Tibial artery (tissue), 4 donors: ENCODE measurements at regions not wholly inside any gene's neighbourhood (a gene's known extent, or its start where the extent isn't known, plus 50 kb on each side); places are given as distances from the start of the nearest gene placed in this dataset.

ENCODE experiments used
- DNase-seq, 2 donors: peaks; one replicate each; pipeline ENCODE4 v3.0.0-alpha.2; 2019
- H3K27ac ChIP-seq, 2 donors: fragments of 200-600 bp; sonication (generic) in 1 of 2; 1 replicate in 1 of 2; 2 replicates in 1 of 2; pipeline ENCODE4 v1.5.1; 2018 to 2019; ENCODE audit warnings: mild to moderate bottlenecking in 1 of 2
- H3K27me3 ChIP-seq, 2 donors: fragments of 200-600 bp; sonication (generic) in 1 of 2; one replicate each; pipeline versions ENCODE4 v1.5.1 to v1.6.0; 2016 to 2019
- H3K36me3 ChIP-seq, 3 donors: fragments of 200-600 bp; sonication (generic) in 2 of 3; one replicate each; pipeline ENCODE4 v1.5.1; 2016 to 2019; ENCODE audit warnings: mild to moderate bottlenecking in 2 of 3
- H3K4me1 ChIP-seq, 4 donors: fragments of 200-600 bp; sonication (generic) in 2 of 4; 1 replicate in 3 of 4; 2 replicates in 1 of 4; pipeline ENCODE4 v1.5.1; 2016 to 2019
- H3K4me3 ChIP-seq, 2 donors: fragments of 200-600 bp; sonication (generic) in 1 of 2; 1 replicate in 1 of 2; 2 replicates in 1 of 2; pipeline ENCODE4 v1.5.1; 2018 to 2019; ENCODE audit warnings: mild to moderate bottlenecking in 2 of 2
- H3K9me3 ChIP-seq, 3 donors: fragments of 200-600 bp; sonication (generic) in 1 of 3; one replicate each; pipeline ENCODE4 v1.5.1; 2016 to 2019
- CTCF ChIP-seq, 2 experiments: fragments of 200-600 bp in 1 of 2; fragments of 450-650 bp in 1 of 2; IDR thresholded peaks; one replicate each; pipeline ENCODE4 v1.5.1; 2017 to 2019; ENCODE audit warnings: antibody characterized with exemption in 2 of 2, mild to moderate bottlenecking in 1 of 2, moderate library complexity in 1 of 2
- intact Hi-C: fragments of 100-400 bp; cut with DNase I; formaldehyde crosslinking; loops from one replicate; pipeline ENCODE4 v1.15.0; 2023; ENCODE audit warnings: low total_unique reads

GRCh38 chr3:95297581-95297980 is 1234.7 kb downstream of the NSUN3 start:
- Histone ChIP-seq H3K9me3 (no peaks in the 10 kb centered on the region), H3K27ac (no peak overlapping the region), H3K27me3 (no peaks in the 10 kb centered on the region), H3K4me1 (peaks cover 0 to 9% (median 0%) of the 10 kb centered on the region in 4 donors), H3K4me3 (no peak overlapping the region), H3K36me3 (no peaks in the 10 kb centered on the region)
- no peak for TF ChIP-seq CTCF (IDR thresholded peaks at IDR 0.05)
- intact Hi-C loops, result no loop called here
- no peak for DNase-seq

- intact Hi-C loops, result no loop called here
- no peak for TF ChIP-seq CTCF (IDR thresholded peaks at IDR 0.05)
- no peaks in the 10 kb centered on the region for H3K27me3 ChIP-seq
- no peaks in the 10 kb centered on the region for H3K9me3 ChIP-seq
- H3K4me3 ChIP-seq, result no peak overlapping the region
- DNase-seq, result no peak
- no peaks in the 10 kb centered on the region for H3K36me3 ChIP-seq
- H3K4me1 ChIP-seq, result peaks cover 0 to 9% (median 0%) of the 10 kb centered on the region in 4 donors
- H3K27ac ChIP-seq, result no peak overlapping the region
Observed at GRCh38 chr3:95302044-95302443, 1239.2 kb downstream of the NSUN3 start.

- Histone ChIP-seq H3K36me3 (no peaks in the 10 kb centered on the region), H3K27me3 (no peaks in the 10 kb centered on the region), H3K4me3 (no peak overlapping the region), H3K4me1 (no peaks in the 10 kb centered on the region), H3K9me3 (no peaks in the 10 kb centered on the region), H3K27ac (no peak overlapping the region)
- no peak for DNase-seq
- intact Hi-C loops, result no loop called here
- TF ChIP-seq CTCF (IDR thresholded peaks at IDR 0.05), result no peak
Observed at GRCh38 chr3:95310560-95310959, 1247.7 kb downstream of the NSUN3 start.

GRCh38 chr3:95311272-95311671 is 1248.4 kb downstream of the NSUN3 start:
- Histone ChIP-seq H3K36me3 (no peaks in the 10 kb centered on the region), H3K27ac (no peak overlapping the region), H3K4me3 (no peak overlapping the region), H3K4me1 (no peaks in the 10 kb centered on the region), H3K27me3 (no peaks in the 10 kb centered on the region), H3K9me3 (no peaks in the 10 kb centered on the region)
- no peak for TF ChIP-seq CTCF (IDR thresholded peaks at IDR 0.05)
- intact Hi-C loops, result no loop called here
- DNase-seq, result no peak

GRCh38 chr3:95312650-95313049 is 1249.8 kb downstream of the NSUN3 start:
- Histone ChIP-seq H3K27me3 (no peaks in the 10 kb centered on the region), H3K36me3 (no peaks in the 10 kb centered on the region), H3K9me3 (no peaks in the 10 kb centered on the region), H3K4me3 (no peak overlapping the region), H3K4me1 (no peaks in the 10 kb centered on the region), H3K27ac (no peak overlapping the region)
- no peak for TF ChIP-seq CTCF (IDR thresholded peaks at IDR 0.05)
- intact Hi-C loops, result no loop called here
- DNase-seq, result no peak

GRCh38 chr3:95319921-95320494 is 1257.1 kb downstream of the NSUN3 start:
- Histone ChIP-seq H3K36me3 (no peaks in the 10 kb centered on the region), H3K4me3 (no peak overlapping the region), H3K4me1 (peaks cover 0 to 3% (median 0%) of the 10 kb centered on the region in 4 donors), H3K9me3 (no peaks in the 10 kb centered on the region), H3K27ac (no peak overlapping the region), H3K27me3 (no peaks in the 10 kb centered on the region)
- no peak for DNase-seq
- no peak for TF ChIP-seq CTCF (IDR thresholded peaks at IDR 0.05)
- intact Hi-C loops, result no loop called here
